PFSK-1 (cell line): ENCODE measurements at regions not wholly inside any gene's neighbourhood (a gene's known extent, or its start where the extent isn't known, plus 50 kb on each side); places are given as distances from the start of the nearest gene placed in this dataset.

Experiments used
- POLR2AphosphoS5 ChIP-seq: IDR thresholded peaks from 2 replicates; pipeline ENCODE4 v1.6.1; 2012; ENCODE audit warnings: low read depth, mild to moderate bottlenecking, control low read depth, low read length, moderate library complexity
- REST ChIP-seq, 2 experiments: IDR thresholded peaks; 2 replicates each; pipeline versions ENCODE4 v1.6.1 to v1.8.0; 2011 to 2012; ENCODE audit warnings: low read depth in 2 of 2, low read length in 2 of 2, control low read depth in 1 of 2, inconsistent platforms in 1 of 2, mild to moderate bottlenecking in 1 of 2, moderate library complexity in 1 of 2; ENCODE audit not compliant: insufficient read depth in 1 of 2

GRCh38 chr2:234339501-234339900 is 157.4 kb downstream of the ARL4C start:
- TF ChIP-seq POLR2AphosphoS5 (no peak), REST (IDR thresholded peaks at IDR 0.05; ENCODE audit: insufficient read depth in 1 of 2, low read depth in 2 of 2, low read length in 2 of 2) (no peak)
